EH (cell line): ENCODE measurements at regions not wholly inside any gene's neighbourhood (a gene's known extent, or its start where the extent isn't known, plus 50 kb on each side); places are given as distances from the start of the nearest gene placed in this dataset.

ENCODE experiments used
- DNase-seq: peaks from one replicate; pipeline ENCODE4 v3.0.0-alpha.2; 2015; ENCODE audit warnings: low read depth

DNA sequence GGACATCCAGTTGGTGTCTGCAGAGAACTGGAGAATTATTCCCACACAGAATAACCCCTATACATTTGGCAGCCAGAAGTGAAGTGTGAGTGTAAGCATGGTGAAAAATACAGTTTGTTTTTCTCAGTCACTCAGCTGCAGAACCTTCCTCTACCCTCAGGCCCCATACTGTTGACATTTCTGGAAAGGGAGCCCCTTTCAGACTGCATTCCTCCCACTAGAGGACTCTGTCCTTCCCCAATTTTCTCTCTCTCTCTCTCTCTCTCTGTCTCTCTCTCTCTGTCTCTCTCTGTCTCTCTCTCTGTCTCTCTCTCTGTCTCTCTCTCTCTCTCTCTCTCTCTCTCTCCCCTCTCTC is 86.8 kb upstream of the STEAP1B start:
- peak; percentile 79 for DNase-seq

DNA sequence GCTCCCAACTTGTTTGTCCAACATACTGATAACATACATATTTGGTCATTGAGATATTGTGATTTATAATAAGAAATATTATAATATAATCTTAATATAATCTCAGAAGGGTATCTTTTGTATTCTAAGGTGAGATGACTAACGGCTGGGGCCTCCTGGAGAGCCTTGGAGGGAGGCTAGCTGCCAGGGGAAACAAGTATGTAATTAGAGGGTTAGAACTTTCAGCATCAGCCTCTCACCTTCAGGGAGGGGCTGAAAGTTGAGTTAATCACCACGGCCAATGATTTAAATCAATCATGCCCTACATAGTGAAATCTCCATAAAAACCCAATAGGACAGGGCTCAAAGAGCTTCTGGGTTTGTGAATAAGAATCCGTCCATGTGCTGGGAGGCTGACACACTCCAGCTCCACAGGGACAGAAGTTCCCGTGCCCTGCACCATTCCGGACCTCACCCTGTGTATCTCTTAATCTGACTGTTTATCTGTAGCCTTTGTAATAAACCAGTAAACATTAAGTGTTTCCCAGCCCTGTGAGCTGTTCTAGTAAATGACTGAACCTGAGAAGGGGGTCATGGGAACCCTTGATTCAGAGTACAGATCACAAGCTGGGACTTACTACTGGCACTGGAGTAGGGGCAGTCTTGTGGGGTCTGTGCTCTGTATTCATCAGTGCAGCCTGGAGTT is 86.3 kb upstream of the STEAP1B start:
- peak; percentile 57 for DNase-seq

DNA sequence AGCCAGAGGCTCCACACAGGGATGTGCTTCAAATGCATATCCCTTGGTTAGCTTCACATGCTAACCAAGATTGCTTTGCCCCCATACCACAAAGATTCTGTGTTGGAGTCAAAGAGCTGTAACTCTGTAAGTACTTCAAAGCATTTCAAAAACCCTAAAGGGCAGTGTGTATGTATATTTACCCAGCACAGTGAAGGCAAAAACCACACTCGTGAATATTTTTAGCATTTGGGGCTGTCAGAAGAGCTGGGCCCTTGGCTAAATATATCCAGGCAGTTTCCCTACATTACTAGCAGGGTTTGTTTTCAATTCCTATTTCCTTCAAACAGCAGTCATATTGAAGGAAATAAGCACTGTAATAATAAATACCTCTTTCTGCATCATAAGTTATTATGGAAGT is 84.2 kb upstream of the STEAP1B start:
- DNase-seq: peak; percentile 62

DNA sequence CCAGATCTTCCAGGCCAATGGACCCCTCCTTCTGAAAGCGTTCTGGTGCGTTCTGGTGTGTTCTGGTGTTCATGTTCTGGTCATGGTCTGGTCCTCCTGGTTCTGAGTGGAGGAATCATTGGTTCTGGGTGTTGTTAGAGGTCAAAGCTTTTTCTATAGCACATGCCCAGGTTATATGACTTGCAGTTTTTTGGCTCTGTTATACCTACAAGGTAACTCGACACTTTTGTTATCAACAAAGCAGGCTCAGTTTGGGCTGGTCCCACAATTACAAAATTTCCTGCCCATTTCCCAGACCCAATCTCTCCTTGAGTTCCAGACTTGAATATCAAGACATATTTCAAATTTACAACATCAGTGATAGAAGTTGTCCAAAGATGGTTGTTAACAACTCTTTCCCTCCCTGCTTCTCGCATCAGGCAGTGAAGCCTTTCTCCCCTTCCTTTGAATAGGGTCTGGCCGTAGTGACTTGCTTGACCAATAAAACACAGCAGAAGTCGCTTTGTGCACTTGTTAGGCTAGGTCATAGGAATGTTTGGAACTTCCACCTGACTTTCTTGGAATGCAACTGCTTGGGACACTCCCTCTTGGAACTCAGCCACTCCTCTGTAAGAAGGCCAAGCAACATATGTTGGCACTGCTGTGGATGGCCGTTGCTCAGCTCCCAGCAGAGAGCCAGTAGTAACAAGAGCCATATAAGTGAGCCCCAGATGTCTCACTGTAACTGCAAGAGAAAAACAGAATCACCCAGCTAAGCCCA is 83.1 kb upstream of the STEAP1B start:
- DNase-seq: peak; percentile 91

DNA sequence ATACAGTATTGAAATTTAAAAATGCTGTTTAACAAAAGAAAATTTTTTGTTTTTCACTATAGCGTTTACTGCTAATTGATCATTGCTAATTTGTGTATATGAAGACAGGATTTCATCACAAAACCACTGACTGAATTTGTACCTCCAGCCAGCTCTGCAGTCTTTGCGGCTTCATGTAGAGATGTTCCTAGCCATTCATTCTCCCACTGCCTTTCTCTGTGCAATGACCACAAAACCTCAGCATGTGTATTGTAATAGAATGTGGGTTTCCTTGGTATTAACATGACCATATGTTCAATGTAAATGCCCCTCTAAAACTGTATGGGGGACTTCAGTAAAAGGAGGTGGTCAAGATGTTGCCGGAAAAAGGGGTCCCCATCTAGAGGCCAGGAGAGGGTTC is 81.1 kb upstream of the STEAP1B start:
- DNase-seq: no peak

DNA sequence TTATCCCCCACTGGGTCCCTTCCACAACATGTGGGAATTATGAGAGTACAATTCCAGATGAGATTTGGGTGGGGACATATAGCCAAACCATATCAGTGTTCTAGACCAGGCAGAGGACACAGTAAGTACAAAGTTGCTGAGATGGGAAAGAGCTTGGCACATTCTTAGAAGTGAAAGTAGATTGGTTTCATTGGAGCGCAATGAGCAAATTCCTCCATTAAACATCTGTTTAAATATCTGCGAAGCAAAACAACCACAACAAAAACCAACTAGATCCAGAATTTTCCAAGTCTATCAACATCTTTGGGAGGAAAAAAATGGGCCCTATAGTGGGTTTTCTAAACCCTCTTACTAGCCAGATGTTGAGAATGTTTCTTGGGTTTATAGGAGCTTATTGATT is 80.0 kb upstream of the STEAP1B start:
- DNase-seq: no peak

DNA sequence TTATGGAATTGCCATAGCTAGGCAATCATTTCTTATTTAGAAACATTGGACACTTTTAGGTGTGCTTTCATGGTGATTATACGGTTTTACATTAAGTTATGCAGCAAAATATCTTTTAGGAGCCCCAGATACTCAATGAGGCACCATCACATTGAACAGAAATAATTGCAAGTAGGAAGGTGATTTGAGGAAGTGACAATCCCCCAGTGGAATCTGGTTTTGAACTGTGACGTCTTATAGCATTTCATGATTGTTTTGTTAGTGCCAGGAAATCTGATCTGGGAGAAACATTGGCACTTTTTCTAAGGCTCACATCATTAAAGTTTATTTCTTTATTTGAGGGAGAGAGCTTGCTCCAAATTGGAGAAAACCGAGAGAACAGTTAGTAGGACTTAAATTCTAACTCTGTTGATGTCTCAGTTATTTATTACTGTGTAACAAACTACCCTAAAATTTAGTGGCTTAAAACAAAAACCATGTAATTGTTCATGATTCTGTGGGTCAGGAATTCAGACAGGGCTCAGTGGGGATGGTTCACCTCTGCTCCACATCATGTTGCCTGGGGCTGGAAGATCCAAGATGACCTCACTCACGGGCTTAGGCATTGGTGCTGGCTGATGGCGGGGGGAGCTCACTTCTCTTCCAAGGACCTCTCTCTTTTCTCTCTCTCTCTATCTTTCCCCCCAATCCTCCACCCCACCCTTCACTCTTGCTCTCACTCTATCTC is 78.2 kb upstream of the STEAP1B start:
- peak; percentile 91 for DNase-seq

DNA sequence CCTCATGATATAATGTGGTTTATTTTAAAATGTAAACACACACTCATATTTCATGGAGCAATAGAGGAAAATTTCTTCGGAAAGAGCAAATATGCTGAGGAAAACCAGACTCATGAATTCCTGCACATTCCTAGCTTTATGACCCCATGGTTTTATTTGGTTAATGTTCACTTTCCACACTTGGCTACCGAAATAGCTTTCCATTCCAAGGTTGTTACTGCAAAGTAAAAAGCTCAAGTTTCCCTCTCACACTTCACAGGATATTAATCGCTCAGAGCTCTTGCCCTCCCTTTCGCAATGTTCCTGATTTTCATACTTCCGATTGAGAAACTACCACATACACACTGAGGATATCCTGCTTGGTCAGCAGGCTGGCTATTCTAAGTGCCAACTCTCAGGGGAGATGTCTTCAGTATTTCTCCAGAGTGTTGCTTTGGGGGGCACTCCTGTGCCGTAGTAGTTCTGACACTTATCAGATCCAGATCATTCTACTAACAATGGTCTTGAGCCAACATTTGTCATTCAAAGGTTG is 77.5 kb upstream of the STEAP1B start:
- peak; percentile 99 for DNase-seq

DNA sequence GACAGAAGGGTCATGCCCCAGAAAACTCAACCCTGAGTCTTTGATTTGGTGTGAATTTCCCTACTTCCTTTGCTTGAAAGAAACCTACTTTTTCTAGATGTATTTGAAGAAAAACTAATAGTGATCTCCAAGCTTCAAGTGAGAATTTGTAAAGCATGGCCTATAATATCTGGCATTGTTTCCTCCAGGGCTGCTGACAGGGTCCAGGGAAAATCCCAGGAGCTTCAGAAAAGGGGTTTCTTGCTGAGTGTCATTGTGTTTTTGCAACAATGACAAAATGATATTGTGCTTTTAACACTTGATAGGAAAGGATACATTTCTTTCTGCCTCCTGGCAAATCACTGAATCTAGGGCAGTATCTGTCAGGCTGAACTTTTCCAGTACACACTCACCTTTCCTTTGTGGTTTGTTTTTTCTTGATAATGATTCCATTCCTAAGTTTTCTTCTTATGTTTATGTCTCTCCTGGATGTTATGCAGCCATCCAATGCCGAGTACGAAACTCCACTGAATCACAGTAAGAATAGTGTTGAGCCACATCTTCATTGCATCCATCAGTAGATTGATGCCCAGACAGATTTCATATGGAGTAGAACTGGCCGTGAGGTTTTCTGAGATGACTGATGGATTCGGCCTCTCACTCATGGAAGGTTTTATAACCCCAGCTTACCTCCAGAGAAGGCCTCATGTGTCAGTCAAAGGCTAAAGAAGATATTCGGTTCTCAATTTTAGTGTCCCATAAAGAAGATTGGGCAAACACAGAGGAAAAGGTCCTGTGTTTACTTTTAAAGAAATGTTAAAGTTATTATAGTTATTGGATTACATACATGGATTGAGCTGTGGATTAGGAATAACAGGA is 76.9 kb upstream of the STEAP1B start:
- DNase-seq: no peak

DNA sequence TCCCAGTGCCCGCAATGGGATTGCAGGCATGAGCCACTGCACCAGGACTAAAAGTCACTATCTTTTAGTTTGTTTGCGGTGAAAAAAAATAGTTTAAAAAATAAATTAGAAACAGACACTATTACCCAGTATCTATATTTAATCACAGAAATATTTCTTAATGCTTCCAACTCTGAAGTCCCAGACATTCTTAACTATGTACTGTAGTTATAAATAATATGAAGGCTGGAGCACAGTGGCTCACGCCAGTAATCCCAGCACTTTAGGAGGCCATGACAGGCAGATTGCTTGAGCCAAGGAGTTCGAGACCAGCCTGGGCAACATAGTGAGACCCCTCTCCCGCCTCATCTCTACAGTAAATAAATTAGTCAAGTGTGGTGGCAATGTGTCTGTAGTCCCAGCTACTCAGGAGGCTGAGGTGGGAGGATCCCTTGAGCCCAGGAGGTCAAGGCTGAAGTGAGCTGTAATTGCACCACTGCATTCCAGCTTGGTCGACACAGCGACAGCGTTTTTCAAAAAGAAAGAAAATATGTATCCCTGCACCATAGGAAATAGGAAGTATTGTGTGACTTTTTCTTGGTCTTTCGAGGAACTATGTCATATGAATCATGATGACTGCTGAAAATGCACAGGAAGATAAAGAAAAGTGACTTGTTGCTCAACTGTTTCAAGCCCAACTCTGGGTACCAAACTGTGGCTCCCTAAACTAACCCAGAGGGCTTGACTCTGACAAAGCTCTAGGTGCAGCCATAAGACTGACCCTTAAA is 74.9 kb upstream of the STEAP1B start:
- DNase-seq: peak; percentile 67

DNA sequence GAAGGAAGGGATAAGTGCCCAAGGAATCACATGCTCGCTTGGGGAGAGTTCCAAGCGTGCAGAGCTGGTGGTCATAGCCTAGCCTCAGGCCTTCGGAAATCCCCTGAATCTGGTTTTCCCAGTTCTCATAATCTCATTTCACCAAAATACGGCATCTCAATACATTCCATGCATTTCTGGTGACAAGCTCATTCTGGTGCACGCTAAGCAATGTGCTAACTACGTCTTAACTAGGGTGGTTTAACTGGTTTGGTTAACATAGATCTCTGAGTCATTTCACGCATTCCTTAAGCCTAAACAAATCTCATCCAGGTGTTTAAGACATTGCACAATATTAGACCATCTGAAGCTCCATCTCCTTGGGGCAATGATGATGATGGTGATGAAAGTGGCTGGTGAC is 72.9 kb upstream of the STEAP1B start:
- DNase-seq: peak; percentile 98

DNA sequence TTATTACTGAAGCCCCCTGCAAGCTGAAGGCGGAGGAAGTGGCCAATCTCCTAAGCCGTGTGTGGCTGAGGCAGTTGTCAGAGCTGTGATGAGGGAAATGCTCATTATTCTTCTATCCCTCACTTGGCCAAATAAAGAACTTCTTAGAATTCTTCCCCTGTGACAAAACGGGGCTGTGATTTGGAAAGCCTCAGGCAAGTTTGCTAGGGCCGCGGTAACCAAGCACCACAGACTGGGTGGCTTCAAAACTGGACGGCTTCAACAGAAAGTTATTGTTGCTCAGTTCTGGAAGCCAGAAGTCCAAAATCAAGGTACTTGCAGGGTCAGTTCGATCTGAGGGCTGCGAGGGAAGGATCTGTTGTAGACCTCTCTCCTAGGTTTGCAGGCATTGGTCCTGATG is 72.3 kb upstream of the STEAP1B start:
- DNase-seq: peak; percentile 96

DNA sequence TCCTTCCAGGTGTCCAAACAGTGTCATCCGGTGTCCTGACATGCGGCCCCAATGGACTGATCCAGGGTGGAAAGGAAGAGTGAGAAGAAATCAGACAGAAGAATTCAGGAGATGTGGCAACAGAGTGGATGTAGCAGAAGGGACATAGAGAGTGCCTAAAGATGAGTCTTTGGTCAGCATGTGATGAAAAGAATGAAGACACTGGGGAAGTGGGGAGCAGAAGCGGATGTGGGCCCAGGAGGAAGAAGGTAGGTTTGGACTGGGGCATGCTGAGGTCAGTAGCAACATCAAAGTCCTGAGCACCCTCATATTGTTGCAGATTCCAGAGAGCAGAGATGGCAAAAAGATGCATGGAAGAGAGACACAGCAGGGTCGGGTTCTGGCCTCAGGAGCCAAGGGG is 71.8 kb upstream of the STEAP1B start:
- DNase-seq: no peak

DNA sequence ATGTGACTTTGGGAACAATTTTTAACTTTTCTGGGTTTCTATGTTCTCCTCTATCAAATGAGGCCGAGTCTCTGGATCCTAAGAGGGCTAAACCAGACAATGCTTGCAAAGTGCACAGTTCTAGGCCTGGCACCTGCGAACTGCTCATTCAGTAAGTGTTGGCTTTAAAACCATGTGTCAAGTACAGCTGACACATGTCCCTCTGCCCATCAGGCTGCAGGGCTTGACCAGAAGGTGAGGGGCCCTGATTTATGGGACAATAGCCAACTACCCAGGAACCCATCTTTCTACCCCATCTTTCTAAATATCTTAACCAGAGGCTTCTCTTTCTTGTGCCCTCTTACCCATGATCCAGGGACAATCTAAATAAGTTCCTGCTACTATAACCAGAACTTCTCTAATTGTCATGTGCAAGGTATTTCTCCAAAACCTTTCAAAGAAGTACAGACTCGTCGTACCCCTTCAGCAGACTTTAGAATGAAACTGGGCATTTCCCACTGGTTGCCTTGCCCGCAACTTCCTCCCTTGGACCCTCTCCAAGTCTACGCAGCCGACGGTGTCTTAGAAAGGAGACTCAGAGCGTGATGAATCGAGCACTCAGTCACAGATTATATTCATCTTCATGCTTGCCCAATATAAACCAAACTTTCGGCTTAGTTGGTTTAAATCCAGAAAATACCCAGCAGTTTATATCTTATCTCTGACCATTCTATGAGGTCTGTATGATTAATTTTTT is 69.8 kb upstream of the STEAP1B start:
- DNase-seq: peak; percentile 37

DNA sequence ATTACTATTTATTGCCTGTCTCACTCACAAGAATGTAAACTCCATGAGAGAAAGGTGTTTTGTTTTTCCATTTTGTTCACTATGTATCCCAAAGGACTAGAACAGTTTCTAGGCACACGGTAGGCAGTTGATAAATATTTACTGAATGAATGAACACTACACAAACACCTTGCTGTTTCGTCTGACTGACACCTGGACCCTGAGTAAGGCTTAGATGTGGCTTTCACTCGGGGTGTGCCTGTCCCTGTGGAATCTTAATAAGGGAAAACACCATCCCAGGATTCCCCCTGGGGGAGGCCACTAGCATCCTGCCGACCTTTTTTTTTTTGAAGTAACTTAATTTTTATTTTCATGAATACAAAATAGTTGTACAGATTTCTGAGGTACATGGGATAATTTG is 66.6 kb upstream of the STEAP1B start:
- DNase-seq: no peak

DNA sequence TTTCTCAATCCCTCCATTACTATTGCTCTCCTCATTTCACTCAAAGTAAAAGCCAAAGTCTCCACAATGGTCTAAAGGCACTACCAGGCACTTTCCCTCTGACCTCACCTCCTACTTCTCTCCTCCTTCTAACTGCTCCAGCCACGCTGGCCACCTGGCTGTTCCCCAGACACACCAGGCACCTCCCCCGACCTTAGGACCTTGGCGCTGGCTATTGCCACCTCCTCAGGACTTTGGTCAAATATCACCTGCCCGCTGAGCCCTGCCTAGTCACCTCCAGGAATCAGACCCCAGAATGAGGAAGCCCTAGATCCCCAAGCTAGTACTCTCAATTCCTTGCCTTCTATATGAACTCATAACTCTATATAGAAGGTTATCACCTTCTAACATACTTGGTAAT is 66.2 kb upstream of the STEAP1B start:
- DNase-seq: no peak

DNA sequence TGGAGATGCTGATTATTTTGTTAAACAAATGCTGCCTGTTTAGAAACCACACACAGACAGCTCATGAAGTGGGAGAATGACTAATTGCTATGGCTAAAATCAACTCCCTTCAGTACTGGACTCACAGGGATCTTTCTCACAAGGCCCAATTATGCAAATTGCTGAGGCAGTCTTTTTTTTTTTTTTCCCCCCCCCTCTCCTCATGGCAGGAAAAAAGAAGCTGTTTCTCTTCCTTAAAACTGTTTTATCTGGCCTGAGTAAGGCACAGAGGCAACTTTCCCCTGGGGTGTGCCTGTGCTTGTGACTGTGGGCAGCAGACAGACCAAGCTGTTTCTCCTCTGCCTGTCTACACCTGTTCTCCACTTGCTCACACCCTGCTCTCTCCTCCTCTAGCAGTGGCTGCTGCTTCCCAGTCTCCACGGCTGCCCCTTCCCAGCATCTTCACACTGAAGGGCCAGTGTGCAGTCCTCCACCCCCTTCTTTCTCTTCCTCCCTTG is 65.4 kb upstream of the STEAP1B start:
- DNase-seq: peak; percentile 89

DNA sequence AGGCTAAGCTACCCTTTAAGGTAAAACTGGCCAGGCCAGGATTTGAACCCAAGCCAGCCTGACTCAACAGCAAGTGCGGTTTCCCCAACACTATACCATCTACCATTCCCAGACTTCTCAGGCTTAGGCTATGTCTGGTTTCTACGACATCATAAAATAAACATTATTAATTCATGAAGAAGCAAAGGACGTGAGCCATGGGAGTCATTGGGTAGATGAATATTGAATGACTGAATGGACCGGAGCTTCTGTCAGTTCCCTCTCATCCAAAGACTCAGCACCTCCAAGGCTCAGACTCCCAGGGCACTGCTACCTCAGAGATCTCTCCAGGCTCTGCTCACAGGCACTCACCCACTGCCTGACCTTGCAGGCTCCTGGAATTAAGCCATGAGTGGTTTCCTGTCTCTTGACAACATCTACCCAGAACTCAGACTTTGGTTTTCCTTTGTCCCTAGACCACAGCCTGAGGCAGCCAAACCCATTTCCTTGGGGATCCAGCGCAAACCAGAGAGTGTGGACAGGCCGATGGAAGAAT is 64.6 kb upstream of the STEAP1B start:
- DNase-seq: peak; percentile 97

DNA sequence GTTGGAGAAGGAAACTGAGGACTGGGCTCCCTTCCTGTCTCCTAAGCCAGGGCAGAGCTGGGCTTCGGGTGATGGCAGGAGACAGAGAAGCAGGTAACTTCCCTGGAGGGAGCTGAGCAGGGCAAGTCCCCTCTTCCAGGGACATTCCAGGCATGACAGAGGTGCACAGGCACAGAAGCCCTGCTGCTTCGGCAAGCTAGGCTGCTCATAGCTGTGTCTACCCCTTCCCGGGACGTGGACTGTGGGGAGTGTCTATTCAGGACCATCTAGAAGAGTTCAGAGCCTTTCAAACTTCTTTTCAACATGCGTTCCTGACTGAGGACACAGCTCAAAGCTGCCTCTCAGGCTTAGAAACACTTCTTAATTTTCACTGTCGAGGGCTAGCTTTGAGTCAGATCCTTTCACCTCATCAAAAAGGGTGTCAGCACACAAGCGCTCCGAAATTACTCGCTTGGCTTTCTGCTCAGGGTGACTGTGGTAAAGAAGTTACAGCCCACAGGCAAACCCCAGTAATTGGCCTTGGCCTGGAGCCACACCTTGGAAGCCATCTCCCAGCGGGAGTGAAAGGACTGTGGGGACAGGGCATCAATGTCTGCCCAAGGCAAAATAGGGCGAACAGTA is 63.7 kb upstream of the STEAP1B start:
- DNase-seq: peak; percentile 66
